Medulla oblongata (tissue), 1 donor: ENCODE measurements at regions not wholly inside any gene's neighbourhood (a gene's known extent, or its start where the extent isn't known, plus 50 kb on each side); places are given as distances from the start of the nearest gene placed in this dataset.
A peak's percentile ranks its signal among the peaks of the same experiment; 100 is the strongest.
"Not testable (repeated sequence)": the region's sequence is repeated elsewhere in the genome, so short reads cannot be mapped to it uniquely, and the experiment has no call there.

Source experiments
- DNase-seq: peaks from one replicate; pipeline ENCODE4 v3.0.0-alpha.2; 2015; ENCODE audit errors: extremely low spot score

DNA sequence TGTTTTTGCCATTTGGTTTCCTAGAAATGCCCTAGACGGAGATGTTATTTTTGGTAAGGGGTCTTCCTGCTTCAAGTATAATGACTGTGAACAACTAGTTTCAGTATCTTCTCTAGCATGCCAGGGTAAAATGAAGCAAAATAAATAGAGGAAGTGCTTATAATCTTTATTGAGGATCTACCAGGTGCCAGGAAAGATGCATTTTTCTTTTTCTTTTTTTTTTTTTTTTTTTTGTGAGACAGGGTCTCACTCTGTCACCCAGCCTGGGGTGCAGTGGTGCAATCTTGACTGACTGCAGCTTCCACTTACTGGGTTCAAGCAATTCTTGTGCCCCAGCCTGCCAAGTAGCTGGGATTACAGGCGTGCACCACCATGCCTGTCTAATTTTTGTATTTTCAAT, 146.6 kb upstream of the GRK3 start:
- DNase-seq, result not testable (repeated sequence)

DNA sequence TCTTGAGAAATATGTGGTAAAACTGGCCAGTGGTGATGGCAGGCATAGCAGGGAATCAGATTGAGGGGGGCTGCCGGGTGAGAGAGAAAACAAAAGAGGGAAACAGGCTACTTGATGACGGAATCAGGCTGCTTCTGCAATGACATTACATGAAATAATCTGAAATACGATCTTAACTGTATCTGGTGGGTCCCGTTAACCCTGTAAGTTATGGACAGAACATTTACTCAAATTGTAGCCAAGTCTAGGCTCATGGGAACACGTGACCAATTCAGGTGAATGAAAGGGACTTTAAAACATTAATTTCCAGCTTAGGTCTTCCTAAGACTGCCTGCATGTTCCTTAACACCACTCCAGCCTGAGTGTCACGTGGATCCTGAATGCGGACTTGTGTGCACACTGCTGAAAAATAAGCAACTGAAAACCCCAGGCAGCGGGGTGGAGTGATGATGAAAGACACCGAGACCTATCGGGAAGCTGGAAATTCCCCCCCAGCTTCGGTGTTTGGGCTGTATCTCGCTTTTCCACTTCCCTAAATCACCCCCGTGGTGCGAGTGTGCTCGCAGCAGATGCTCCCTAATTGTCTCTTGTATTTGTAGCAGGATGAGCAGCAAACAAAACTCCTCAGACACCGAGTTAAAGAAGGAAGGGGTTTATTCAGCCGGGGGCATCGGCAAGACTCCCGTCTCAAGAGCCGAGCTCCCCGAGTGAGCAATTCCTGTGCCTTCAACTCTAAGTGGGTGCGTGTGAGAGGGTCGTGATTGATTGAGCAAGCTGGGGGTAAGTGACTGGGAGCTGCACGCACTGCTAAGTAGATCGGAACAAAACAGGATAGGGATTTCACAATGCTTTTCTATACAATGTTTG, 145.0 kb upstream of the GRK3 start:
- peak; percentile 47 for DNase-seq

DNA sequence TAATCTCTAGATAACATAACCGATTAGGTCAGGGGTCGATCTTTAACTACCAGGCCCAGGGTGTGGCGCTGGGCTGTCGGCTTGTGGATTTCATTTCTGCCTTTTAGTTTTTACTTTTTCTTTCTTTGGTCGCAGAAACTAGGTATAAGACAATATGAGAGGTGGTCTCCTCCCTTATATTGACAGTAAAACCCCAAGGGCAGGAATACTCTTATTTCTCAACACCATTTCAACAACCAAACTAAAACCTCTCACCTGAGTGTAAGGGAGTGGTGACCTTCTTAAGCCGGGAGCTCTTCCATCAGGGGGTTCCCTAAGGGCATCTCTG, 144.4 kb upstream of the GRK3 start:
- not testable (repeated sequence) for DNase-seq

DNA sequence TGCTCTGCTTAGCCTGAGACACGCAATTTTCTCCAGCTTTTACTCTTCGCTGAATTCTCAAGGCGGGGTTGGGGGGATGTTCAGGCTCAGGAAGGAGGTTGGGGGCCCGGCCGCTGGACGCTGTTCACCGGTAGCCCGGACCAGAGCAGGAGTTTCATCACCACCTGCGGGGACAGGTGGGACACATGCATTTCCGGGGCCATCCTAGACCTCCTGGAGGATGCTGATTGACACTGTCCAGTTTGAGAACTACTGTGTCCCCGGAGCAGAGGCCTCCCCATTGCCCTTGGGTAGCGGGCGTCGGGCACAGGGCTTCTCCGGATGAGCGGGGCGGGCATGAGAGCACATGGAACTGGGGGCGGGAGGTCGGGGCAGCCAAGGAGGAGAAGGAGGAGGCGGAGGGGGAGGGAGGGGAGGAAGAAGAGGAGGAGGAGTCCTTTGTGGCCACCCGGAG, 144.0 kb upstream of the GRK3 start:
- no peak for DNase-seq

DNA sequence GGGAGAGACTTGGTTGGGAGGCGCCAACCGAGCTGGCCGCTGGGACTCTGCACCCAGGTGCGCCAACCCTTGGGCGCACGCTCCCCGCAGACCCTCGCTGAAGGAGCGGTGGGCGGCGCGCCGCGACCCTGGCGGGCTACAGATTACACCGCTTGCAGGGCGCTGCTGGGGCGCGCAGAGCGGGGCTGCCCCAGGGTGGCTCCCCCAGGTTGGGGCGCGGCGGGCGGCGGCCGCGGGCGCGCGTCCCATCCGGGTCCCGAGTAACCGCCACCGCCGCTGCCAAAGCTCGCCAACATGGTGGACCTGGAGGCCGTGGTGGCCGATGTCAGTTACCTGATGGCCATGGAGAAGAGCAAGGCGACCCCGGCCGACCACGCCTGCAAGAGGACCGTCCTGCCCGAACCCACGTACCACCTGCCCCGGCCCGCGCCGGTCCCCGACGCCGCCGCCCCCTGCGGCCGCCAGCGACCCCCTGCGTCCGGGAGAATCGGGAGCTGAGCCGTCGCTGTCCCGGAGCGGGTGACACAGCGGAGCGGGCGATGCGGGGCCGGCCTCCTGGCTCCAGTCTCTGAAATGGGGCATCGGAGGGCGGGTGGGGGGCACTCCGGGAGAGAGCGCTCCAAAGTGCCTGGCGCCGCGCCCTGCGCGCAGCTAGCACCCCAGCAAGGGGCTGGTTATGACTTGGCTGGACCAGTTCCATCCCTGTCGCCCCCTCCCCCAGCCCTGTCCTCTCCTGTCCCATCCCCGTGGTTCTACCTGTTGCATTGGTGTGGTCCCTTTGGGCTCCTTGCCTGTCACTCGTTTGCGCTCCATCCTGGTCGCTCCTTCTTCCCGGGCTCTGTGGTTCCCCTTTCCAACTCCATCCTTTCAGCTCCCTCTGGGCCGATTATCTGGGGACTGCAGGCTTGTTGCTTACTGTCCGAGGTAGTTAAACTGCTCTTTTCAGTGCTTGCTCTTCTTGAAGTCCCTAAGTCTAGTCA, 143.3 kb upstream of the GRK3 start:
- peak; percentile 14 for DNase-seq

DNA sequence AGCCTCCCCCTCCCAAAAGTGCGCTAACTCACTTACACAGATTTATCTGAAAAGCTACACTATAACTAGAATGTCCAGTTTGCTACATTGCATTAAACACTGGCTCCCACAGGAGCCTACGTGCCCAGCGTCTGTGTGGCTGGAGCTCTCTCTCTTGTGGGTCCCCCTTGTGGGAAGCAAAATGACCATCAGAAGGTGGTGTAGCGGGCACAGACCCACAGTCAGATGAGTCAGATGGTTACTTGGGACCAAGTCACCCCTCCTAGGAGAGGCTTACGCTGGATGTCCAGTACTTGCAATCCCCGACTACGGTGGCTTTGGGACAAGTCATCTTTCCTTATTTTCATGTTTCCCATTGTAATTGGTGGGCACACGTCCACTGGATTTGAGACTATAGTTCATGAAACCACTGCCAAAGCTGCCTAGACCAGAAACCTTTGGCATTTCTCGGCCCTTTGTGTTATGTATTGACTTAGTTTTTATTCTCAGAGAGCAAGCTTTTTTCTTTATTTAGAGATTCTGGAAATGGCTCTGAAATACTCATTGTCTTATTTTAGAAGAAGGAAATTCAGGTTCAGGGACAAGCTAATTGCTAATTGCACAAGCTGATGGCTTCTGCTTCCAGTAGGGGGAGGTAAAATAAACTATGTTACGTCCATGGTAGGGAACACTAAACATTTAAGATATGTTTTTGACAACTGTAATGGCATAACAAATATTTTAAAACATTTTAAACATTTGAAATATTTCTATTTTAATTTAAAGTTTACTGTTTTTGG, 137.8 kb upstream of the GRK3 start:
- DNase-seq, result not testable (repeated sequence)

DNA sequence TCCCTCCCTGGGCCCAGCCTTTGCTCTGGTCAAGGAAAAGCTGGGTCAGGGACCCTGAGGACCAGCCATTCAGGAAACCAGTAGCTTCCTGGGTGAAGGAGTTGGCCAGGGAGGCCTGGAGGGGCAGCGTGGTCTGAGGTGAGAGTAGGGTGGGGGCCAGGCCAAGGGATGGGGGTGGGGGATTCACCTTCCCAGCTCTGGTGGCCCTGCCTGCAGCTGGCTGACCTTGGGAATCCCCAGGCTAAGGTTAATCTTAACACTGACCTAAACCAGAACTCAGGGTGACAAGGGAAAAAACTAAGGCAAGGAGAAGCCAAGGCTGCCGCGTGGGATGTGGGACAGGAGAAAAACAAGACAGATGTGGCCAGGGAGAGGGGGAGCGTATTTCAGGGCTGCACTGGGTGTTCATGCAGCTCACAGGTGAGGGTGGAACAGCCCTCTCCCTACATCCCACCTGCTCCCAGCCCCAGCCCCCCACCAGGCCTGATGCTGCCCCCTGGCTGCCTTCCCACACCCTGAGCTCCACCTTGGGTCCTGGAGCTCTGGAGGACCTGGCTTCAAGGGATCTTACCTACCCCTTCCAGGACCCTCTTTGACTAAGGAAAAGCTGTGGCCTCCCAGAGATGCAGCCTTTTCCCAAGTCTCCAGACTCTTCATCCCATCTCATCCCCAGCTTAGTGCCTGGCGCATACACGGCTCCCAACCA, 132.7 kb upstream of the GRK3 start:
- DNase-seq, result not testable (repeated sequence)

DNA sequence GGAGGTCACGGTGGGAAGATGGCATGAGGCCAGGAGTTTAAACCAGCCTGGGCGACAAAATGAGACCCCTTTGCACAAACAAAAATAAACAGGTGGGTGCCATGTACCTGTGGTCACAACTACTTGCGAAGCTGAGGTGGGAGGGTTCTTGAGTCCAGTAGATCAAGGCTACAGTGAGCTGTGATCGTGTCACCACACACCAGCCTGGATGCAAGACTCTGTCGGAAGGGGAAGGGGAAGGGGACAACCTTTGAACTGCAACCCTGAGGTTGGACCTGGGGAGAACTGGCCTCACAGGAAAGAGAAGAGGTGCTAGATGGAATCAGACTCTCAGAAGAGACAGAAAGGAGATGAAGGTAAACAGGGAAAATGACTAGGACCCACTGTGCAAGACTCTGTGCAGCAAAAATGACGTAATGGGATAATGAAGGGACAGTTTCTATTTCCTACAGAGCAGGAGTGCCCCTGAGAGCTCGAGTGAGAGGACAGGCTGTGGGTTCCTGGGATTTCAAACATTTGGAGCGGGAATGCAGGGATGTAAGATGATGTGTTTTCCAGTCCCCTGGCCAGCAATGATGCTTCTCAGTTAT, 131.0 kb upstream of the GRK3 start:
- not testable (repeated sequence) for DNase-seq

DNA sequence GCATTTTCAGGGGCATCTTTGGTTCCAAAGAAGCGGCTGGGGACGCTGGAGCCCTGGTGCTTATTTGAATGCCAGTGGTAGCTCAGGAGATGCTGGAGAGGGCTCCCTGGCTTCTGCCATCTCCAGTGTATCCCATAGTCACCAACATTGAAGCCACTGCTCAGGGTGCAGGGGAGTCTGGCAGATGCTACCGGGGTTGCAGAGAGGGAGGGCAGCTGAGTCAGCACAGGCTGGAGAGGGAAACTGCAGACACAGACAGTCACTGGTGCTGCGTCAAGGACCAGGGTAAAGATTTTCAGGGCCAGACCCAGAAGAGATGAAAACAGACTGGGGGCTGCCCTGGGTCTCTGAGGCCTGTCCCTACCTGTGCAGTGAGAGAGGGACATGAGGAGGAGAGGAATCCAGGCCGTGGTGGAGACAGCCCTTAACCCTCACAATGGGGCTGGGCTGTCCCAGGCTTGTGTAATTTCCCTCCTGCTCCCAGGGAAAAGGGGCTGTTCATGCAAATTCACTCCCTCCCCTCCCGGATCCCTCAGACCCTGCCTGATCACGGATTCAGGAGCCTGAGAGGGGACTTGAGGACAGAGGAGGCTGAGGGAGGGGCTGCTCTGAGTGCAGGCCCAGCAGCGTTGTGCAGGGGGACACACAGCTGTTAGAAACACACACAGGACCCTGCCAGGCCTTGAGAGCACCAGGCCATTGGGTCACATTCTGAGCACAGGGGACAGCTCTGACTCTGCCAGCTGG, 126.9 kb upstream of the GRK3 start:
- DNase-seq, result peak; percentile 41

DNA sequence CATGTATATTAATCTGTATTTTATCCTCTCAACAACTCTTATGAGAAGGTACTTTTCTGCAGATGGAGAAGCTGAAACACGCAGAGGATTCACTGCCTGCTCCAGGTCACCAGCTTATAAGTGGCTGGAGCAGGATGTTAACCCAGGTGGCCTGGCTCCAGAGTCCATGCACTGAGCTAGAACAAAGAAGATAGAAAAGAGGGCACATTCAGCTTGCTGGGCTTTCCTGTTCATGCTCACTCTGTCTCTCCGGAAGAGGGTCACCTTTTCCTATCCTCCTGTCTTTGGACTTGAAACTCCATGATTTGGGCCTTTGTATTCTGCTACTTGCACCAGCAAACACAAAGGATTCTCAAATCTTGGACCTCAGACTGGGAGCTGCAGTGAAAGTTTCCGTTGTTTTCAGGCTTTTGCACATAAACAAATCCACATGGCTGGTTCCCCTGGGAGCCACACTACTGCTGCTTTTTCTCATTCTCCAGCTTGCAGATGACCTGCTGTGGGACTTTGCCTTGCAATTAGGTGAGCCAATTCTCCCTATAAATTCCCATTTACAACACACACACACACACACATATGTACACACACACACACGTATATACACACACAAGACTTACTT, 117.3 kb upstream of the GRK3 start:
- peak; percentile 20 for DNase-seq

DNA sequence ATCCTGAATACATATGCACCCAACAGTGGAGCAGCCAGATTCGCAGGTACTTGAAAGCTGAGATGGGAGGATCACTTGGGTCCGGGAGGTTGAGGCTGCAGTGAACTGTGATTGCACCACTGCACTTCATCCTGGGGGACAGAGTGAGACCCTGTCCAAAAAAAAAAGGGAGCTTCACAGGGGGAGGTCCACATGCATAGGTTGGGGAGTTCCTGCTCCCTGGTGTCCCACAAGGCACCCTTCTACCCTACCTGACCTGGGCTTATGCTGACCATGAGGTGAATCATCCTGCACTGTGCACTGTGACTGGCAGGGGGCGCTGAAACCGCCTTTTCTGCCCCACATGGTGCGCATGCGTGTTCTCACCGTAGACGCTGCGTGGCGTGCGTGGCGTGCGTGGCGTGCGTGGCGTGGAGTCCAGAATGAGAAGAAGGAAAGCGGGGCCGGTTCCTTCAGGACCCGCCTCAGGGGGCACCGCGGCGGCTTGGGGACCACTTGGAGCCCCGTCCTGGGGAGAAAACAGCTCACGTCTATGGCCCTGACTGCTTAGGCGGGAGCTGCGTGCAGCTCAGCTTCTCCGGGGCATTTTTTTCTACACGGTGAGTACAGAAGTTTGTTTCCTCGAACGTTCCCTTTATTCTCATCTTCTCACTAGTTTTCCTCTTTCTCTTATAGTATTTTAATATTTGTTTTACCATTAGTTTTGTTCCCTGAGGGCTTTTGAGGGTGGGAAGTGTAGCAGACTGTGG, 116.6 kb upstream of the GRK3 start:
- DNase-seq, result peak; percentile 90

DNA sequence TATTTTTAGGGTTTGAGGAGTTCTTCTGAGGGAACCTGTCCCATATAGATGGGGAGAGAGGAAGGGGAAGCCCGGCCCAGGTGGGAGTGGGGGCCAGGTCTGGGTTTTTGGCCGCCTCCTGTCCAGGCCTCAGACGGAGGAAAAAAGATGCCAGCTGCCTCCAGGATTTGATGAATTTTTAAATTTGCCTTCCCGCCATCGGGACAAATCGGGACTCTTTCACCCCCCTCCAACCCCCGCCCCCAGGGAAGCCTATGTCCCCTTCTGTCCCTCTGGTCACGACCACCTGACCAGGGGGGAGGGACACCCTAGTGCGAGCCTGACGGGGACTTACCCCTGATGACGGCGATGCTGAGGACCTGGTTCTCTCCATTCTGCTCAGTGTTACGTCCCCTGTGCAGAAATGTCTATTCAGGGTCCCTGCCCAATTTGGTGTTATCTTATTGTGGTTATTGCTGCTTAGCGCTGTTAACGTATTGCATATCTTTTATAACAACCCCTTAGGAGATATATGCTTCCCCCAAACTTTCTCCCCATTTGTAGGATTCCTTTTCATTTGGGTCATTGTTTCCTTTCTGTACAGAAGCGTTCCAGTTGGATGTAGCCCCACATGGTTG, 115.9 kb upstream of the GRK3 start:
- peak; percentile 23 for DNase-seq

DNA sequence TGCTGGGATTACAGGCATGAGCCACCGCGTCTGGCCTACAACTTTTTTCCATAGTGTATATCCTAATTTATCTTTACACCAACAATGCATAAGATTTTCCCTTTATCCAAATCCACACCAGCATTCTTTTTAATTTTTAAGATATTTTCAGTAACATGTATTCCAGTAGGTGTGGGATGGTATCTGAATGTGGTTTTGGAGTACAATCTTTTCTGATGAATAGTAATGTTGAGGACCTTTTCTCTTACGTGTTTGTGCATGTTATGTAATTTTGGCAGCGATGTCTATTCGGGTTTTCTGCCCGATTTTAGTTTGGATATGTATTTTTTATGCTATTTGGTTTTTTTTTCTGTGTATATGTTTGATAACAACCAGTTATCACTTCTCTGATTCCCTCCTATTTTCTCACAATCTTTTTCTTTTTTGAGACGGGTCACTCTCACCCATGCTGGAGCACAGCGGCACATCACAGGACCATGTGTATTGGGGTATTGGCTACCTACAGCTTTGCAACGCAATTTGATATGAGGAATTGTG, 114.6 kb upstream of the GRK3 start:
- DNase-seq, result no peak

DNA sequence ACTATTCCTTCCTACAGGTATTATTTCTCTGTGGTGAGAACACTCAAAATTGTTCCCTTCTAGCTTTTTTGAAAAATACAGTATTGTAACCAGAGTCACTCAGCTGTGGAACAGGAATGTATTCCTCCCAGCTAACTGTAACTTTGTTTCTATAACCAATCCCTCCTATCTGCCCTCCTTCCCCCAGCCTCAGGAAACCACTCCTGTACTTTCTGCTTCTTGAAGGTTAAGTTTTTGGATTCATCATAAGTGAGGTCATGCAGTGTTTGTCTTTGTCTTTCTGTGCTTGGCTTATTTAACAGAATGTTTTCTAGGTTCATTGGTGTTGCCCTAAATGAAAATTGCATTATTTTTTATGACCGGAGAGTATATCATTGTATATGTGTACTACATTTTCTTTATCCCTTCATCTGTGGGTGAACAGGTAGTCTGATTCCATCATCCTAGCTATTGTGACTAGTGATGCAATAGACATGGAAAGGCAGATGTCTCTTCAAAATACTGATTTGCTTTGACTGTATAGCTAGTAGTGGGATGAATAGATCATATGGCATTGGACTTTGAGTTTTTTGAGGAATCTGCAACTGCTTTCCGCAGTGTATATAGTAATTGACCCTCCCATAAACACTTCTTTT, 112.9 kb upstream of the GRK3 start:
- DNase-seq, result no peak

DNA sequence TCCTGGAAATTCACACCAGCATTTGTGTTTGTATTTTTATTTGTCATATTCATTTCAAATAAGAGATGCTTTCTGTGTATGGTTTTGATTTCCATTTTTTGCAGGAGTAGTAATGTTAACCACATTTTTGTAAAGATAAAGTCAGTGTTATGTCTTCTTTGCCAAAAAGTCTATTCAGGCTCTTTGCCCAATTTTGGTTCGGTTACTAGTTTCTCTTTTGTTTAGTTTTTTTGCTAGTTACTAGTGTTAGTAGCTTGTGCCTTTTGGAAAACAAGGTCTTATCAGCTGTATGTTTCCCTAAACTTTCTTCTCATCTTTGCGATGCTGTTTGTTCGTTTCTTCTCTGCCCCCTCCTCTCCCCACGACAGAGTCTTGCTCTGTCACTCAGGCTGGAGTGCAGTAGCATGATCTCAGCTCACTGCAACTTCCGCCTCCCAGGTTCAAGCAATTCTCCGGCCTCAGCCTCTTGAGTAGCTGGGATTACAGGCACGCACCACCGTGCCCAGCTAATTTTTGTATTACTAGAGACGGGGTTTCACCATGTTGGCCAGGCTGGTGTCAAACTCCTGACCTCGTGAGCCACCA, 112.3 kb upstream of the GRK3 start:
- DNase-seq, result no peak

DNA sequence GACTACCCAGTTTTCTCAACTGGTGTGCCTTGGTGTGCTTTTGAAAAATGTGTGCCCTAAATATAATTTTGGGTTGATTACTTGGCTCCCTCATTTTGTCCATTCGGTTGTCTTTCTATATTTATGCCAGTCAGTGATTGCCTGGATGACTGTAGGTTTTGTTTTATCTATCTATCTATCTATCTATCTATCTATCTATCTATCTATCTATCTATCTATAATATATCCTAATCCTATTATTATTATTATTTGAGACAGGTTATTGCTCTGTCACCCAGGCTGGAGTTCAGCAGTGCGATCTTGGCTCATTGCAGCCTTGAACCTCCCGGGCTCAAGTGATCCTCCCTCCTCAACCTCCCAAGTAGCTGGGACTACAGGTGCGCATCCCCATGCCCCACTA, 111.4 kb upstream of the GRK3 start:
- DNase-seq, result no peak

DNA sequence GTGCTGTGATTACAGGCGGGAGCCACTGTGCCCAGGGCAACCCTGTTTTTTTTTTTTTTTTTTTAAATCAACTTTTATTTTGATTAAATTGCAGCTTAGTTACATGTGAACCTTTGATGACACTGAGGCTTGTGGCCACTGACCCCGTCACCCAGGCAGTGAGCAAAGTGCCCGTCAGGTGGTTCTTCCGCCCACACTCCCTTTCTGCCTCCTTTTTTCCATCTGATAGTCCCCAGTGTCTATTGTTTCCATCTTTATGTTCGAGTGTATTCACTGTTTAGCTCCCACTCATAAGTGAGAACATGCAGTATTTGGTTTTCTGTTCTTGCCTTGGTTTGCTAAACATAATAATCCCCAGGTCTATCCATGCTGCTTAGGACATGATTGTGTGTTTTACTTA, 110.9 kb upstream of the GRK3 start:
- DNase-seq, result no peak
